GM18511 (cell line): ENCODE measurements at regions not wholly inside any gene's neighbourhood (a gene's known extent, or its start where the extent isn't known, plus 50 kb on each side); places are given as distances from the start of the nearest gene placed in this dataset.

Experiments used
- ATAC-seq: cut with Tn5 transposase; IDR thresholded peaks from one replicate; pipeline ENCODE4 v1.9.1; 2021; ENCODE audit warnings: mild to moderate bottlenecking, moderate library complexity; ENCODE audit not compliant: unreplicated experiment

DNA sequence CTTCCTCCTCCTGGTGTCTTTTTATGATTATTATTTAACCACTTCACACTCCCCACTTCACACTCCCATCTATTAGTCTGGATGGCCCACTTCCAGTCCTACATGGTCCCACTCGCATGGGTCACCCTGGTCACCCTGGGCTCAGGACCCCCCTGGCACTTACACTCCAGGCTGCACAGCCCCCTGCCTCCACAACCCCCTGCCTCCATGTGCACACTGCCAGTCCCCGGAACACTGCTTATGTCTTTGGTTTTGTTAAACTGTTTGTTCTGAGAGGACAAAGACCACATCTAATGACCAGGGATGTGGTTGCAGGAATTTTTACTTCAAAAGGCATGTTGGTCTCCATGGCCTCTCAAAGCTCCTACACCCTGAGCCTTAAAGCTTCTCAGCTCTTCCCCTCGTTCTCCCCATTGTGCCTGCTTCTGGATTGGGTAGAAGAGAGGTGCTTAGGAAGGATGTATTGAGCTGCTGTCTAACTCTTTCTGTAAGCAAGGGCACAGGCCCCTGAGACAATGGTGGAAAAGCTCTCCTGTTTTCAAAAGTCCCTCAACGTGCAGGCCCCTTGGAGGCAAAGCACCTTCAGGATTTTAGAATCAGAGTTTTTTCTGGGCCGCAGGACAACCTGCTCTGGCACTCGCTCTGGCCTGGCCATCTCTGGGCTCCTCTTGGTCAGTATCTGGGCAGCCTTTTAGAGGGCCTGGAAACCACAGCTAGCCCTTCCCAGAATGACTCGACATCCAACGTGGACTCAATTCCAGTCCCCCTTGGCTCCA lies 150.0 kb upstream of the HAAO start:
- no peak for ATAC-seq

GRCh38 chr2:42941633-42942176 lies 149.3 kb upstream of the HAAO start:
- ATAC-seq = no peak

DNA sequence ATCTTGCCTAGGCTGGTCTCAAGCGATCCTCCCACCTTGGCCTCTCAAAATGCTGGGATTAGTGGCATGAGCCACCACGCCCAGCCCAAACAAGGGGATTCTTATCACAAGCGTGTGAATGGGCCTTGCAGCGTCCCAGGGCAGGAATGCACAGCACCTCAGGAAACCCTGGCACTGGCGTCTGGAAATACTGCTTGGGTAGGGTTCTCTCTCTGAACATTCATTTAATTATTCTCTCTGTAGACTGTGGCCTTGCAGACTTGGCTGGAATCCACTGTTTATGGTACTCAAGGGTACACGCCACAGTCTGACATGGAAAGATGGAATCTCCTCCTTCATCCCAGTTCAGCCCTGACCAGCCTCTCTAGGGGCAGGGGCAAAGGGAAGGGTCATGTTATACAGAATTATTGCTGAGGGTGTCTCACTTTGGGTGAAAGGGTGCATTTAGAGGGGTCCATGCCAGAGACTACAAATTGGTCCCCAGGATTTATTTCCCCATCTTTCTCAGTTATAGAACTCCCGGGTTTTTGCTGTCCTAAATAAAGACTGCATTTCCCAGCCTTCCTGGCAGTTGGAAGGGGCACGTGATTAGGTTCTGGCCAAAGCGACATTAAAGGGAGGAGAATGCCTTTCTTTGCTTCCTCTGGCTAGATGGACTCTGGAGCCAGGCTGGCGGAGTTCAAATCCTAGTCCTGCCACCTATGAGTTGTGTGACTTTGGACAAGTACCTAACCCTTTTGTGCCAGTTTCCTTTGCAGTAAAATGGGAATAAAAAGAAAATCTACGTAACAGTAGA lies 147.2 kb upstream of the HAAO start:
- no peak for ATAC-seq

DNA sequence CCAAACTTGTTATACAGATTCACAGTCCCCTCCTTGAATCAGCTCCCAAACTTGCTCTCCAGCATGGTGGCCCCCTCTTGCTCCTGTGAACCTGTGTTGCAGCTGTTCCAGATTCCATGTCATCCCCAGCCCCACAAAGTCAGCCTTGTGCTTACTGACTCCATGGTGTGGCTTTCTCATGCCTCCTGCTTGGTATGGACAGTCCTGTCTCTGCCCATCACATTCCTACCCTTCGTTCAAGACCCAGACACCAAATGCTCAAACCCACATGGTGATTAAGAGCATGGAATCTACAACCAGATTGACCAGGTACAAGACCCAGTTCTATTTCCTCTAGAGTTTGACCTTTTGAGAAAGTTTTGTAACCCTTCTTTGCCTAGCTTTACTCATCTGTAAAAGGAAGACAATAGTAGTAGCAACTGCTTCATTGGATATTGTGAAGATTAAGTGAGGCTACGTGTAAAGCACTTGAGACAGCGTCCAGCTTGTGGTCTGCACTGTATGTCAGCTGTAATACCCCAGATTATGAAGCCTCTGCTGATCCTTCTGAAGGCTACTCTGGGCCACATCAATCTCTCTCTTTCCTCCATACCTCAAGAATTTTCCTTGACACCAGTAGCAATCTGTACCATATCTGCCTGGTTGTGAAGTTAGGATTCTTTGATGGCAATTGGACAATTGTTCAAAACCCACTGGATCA lies 146.4 kb upstream of the HAAO start:
- no peak for ATAC-seq

DNA sequence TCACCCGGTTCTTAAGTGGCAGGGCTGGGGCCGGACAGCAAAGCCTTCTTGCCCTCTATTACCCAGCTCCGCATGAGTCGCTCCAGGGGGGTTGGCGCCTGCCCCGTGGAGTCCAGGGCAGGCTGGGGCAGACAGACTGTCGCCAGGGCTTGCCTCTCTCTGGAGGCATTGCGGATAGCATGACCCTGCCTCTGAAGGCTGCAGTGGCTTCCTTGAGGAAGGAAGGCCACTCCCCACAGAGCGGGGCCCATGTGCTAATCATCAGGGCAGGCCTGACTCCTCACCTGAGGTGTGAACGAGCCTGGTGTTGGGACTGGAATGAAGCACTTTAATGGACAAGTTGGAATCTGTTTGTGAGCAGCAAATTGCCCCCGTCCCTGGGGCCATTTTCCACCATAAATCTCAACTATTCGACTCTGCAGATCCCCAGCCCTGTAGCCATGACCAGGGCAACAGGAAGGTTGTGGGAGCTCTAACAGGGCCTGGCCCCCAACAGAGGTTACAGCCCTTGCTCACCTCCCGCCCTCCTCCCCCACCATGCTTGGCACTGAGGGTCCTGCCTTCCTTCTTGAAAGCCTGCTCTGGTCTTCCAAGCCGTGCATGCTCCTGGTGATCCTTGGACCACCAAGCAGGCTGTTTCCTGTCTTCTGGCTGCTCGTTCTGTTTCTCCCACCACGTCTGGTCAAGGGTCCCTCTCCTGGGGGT lies 144.9 kb upstream of the HAAO start:
- ATAC-seq = no peak

DNA sequence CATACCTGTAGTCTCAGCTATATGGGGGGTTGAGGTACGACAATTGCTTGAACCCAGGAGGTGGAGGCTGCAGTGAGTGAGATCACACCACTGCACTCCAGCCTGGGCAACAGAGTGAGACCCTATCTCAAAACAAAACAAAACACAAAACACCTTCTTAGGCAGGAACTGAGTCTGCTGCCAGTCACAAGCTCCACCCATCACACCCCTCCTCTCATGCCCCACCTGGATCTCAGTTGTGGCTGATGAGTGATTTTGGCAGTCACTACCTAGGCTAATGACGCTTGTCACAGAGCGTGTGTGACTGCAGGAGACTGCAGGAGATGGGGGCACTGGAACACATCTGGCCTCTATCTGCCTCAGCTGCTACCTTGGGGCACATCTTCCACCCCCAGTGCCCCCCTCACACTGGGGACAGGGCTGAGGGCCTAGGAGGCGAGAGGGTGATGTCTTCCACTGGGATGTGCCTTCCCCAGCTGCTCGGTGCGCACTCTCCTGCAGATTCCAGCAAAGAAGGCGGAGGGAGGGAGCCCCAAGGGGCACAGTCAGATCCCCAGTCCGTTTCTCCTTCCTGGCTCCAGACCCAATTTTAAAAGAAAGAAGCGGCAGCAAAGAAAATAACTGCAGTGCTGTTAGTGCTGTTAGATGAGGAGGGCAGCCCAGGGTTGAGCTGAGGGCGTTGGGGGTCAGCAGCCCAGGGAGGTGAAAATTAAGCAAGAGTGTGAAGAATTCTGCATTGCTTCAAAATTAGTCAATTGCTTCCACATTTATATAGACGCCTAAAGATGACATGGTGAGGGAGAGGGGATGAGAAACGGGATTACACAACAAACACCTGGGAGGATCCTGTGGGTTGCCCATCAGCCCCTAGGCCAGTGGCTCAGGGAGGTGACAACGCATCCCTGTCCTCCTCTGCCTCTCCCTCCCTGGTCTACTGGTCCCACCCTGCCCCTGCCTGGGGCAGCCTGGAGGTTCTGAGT lies 143.6 kb upstream of the HAAO start:
- ATAC-seq = no peak

GRCh38 chr2:42934580-42935186 lies 142.3 kb upstream of the HAAO start:
- no peak for ATAC-seq

GRCh38 chr2:42933824-42934254 lies 141.5 kb upstream of the HAAO start:
- ATAC-seq = no peak

DNA sequence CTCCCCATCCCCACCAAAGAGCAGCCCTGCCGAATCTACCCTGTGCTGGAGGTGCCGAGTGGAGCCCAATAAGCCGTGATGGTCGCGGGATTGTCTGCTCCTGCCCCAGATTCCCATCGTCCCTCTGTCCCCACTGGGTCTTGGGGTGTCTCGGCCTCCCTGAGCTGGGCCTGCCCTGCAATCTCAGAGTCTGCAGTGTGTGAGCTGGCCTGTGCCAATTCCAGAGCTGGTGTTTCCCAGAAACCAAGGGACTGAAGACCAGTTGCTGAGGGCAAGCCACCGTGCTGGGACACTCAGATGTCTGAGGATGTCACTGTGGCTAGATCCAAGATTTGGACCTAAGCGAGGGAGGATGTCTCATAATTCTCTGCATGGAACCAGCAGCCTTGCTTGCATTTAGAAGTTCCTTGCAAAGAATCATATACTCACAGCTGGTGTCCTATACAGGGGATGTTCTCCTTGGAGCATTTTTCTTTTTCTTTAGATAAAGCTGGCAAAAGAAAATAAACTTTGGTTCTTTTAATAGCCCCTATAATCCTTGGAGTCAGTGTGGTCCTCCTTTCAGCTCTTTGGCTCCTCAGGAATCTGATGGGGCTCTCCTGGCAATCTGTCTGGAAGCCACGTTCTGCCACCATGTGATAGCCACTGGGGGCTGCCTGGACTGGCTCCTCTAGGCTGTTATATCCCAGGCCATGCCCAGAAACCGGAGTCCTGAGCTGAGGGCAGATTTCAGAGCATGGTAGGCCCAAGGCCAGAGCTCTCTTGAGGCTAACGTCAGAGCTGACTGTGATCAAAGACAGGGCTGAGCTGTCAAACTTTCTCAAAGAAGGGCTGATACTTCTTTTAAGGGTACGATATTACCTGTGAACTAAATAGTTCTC lies 140.1 kb upstream of the HAAO start:
- no peak for ATAC-seq

GRCh38 chr2:42931818-42932195 lies 139.4 kb upstream of the HAAO start:
- ATAC-seq = no peak

DNA sequence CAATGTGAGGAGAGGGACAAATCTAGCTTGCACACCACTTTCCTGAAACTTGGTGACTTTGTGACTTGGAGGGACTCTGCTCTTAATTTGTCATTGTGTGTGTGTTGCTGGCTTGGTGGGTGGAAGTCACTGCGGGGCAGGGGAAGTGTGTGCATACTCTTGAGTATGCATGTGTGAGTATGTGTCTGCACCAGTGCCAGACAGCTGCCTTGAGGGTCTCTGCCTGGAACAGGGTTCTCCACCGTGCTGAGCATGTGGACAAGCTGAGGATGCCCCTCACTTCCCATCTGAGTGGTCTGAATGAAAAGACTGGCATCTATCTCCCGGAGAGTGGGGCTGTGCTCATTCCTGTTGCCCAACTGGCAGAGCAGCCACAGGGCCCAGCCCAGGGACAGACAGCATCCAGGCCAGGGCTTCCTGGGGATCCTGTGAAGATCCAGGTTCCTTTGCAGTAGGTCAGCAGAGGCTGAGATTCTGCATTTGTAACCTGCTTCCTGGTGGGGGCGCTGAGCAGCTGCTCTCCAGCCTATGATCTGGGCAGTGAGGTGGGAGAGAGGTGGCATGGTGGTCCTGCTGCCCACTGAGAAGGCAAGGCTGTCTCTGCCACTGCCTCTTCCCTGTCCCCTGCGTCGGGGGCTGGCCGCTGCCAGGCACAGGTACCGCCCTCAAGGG lies 138.9 kb upstream of the HAAO start:
- no peak for ATAC-seq

GRCh38 chr2:42930025-42930581 lies 137.7 kb upstream of the HAAO start:
- no peak for ATAC-seq

DNA sequence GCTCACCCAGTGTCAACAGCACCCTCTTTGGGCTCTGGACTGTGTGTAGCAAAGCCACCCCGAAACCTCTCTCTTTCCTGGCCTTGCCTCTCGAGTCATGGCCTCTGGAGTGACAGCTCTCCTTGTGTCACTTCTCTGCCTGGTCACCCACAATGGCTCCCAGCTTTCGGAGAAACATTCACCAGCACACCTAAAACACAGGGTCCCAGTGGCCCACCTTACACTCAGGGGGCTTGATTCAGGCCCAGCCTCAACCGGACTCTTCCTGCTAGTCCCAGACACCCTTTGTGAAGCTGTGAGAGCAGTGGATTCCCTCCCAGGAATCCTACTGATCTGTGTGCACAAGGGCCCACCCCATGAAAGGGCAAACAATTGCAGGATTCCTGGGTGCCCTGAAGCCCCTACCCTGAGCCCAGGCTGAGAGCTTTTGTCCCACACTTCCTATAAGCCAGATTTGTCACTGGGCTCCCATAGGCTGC lies 137.2 kb upstream of the HAAO start:
- no peak for ATAC-seq

DNA sequence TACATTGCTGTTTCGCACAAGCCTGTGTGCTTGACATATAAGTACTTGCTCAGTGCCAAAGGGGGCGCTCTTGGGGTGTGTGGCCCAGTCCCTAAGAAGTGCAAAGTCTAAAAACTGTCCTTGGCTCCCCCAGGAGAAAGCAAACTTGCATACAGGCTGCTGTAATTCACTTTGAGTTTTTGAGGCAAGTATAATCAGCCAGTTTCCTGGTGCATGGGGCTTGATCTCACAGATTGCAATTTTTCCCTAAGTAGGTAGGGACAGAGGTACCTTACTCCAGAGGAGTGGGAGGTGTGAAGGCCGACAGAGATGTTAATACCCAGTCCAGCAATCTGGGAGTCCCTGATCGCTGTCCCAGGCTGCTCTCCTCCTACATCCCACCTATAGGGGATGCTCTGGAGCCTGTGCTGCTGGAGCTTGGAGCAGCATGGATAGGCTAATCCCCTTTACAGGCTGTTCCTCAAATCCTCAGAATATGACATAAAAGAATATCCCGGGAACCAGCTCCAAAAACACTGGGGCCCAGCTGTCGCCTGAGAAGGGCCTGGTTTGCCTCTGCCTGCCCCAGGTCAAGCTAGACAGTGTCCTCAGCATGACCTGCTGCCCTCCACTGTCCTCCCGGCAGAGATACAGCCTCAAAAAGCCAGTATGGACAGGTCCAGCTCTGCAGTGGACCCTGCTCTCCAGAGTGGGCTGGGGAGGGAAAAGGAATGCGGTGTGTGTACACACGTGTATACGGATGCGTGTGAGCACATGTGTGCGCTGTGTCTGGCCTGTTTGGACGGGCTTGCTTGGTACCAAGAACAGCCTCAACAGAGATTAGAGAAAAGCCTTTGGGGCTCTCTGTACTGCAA lies 136.5 kb upstream of the HAAO start:
- ATAC-seq = no peak

GRCh38 chr2:42928161-42928691 lies 135.8 kb upstream of the HAAO start:
- no peak for ATAC-seq
